ENCODE measurements at regions not wholly inside any gene's neighbourhood (a gene's known extent, or its start where the extent isn't known, plus 50 kb on each side); places are given as distances from the start of the nearest gene placed in this dataset.

GRCh38 chr17:77654296-77654695 is 304.2 kb upstream of the TNRC6C start:
- no peak for DNase-seq

GRCh38 chr17:77654850-77655249 is 303.7 kb upstream of the TNRC6C start:
- Histone ChIP-seq H3K4me1 (replicated peaks; ENCODE audit: insufficient read depth) (no peaks in the 10 kb centered on the region), H3K27me3 (ENCODE audit: insufficient read depth, low read depth) (peaks cover 82% of the 10 kb centered on the region), H3K4me2 (no peak overlapping the region), H3K9me3 (ENCODE audit: insufficient read depth, low read depth) (no peaks in the 10 kb centered on the region), H4K20me1 (ENCODE audit: insufficient read depth) (no peaks in the 10 kb centered on the region), H3K4me3 (no peak overlapping the region), H2AFZ (no peak overlapping the region), H3K27ac (no peak overlapping the region), H3F3A (ENCODE audit: insufficient read depth, low read depth) (no peaks in the 10 kb centered on the region), H3K79me2 (ENCODE audit: low read depth) (no peaks in the 10 kb centered on the region), H3K9me2 (ENCODE audit: insufficient read depth) (no peaks in the 10 kb centered on the region), H3K36me3 (ENCODE audit: low read depth) (no peaks in the 10 kb centered on the region)
- POLR2A ChIA-PET (ENCODE audit: unreplicated experiment) = no interaction called here
- TF ChIP-seq EZH2 (IDR thresholded peaks at IDR 0.05; ENCODE audit: low read depth) (no peak), CTCF (conservative IDR thresholded peaks at IDR 0.05) (no peak)
- CTCF ChIA-PET = no interaction called here
- no TSS peak for BruUV-seq (replicated peaks)
- intact Hi-C loops (cut with micrococcal nuclease; ENCODE audit: unreplicated experiment) = no loop called here
- DNase-seq = no peak

More at GRCh38 chr17:77654296-77654695, 304.2 kb upstream of the TNRC6C start:
- H3K79me2 ChIP-seq (ENCODE audit: low read depth) = no peaks in the 10 kb centered on the region
- no peak for TF ChIP-seq EZH2 (IDR thresholded peaks at IDR 0.05; ENCODE audit: low read depth)
- no peak for TF ChIP-seq CTCF (conservative IDR thresholded peaks at IDR 0.05)
- no peaks in the 10 kb centered on the region for H3K4me1 ChIP-seq (replicated peaks; ENCODE audit: insufficient read depth)
- no peaks in the 10 kb centered on the region for H3K9me3 ChIP-seq (ENCODE audit: insufficient read depth, low read depth)
- H3K36me3 ChIP-seq (ENCODE audit: low read depth) = no peaks in the 10 kb centered on the region
- H3K4me3 ChIP-seq = no peak overlapping the region
- no peaks in the 10 kb centered on the region for H4K20me1 ChIP-seq (ENCODE audit: insufficient read depth)
- H3F3A ChIP-seq (ENCODE audit: insufficient read depth, low read depth) = no peaks in the 10 kb centered on the region
- intact Hi-C loops (cut with micrococcal nuclease; ENCODE audit: unreplicated experiment) = no loop called here
- no peak overlapping the region for H3K27ac ChIP-seq
- POLR2A ChIA-PET (ENCODE audit: unreplicated experiment) = no interaction called here
- no TSS peak for BruUV-seq (replicated peaks)
- H3K27me3 ChIP-seq (ENCODE audit: insufficient read depth, low read depth) = peaks cover 80% of the 10 kb centered on the region
- no peak overlapping the region for H2AFZ ChIP-seq
- CTCF ChIA-PET = no interaction called here
- H3K9me2 ChIP-seq (ENCODE audit: insufficient read depth) = no peaks in the 10 kb centered on the region
- no peak overlapping the region for H3K4me2 ChIP-seq

- POLR2A ChIA-PET (ENCODE audit: unreplicated experiment) = no interaction called here
- Histone ChIP-seq H3K27me3 (ENCODE audit: insufficient read depth, low read depth) (peaks cover 85% of the 10 kb centered on the region), H3K27ac (no peak overlapping the region), H4K20me1 (ENCODE audit: insufficient read depth) (no peaks in the 10 kb centered on the region), H3K9me3 (ENCODE audit: insufficient read depth, low read depth) (no peaks in the 10 kb centered on the region), H3K36me3 (ENCODE audit: low read depth) (no peaks in the 10 kb centered on the region), H3F3A (ENCODE audit: insufficient read depth, low read depth) (no peaks in the 10 kb centered on the region), H3K4me3 (no peak overlapping the region), H2AFZ (no peak overlapping the region), H3K4me1 (replicated peaks; ENCODE audit: insufficient read depth) (no peaks in the 10 kb centered on the region), H3K9me2 (ENCODE audit: insufficient read depth) (no peaks in the 10 kb centered on the region), H3K79me2 (ENCODE audit: low read depth) (no peaks in the 10 kb centered on the region), H3K4me2 (no peak overlapping the region)
- DNase-seq = no peak
- no TSS peak for BruUV-seq (replicated peaks)
- intact Hi-C loops (cut with micrococcal nuclease; ENCODE audit: unreplicated experiment) = no loop called here
- CTCF ChIA-PET = no interaction called here
- TF ChIP-seq EZH2 (IDR thresholded peaks at IDR 0.05; ENCODE audit: low read depth) (no peak), CTCF (conservative IDR thresholded peaks at IDR 0.05) (no peak)
These were observed 302.4 kb upstream of the TNRC6C start for GRCh38 chr17:77656054-77656453.
